Skeletal muscle tissue (tissue), 3 donors: ENCODE measurements at regions not wholly inside any gene's neighbourhood (a gene's known extent, or its start where the extent isn't known, plus 50 kb on each side); places are given as distances from the start of the nearest gene placed in this dataset.
"Not testable (repeated sequence)": the region's sequence is repeated elsewhere in the genome, so short reads cannot be mapped to it uniquely, and the experiment has no call there.

Source experiments
- H3K27ac ChIP-seq: one replicate; pipeline ENCODE4 v1.7.0; 2013; ENCODE audit warnings: mild to moderate bottlenecking, low read depth, low read length, inconsistent platforms
- H3K27me3 ChIP-seq, 3 donors: one replicate each; pipeline ENCODE4 v1.7.0; 2013; ENCODE audit warnings: low read length in 3 of 3; ENCODE audit not compliant: control insufficient read depth in 3 of 3, insufficient read depth in 3 of 3
- H3K36me3 ChIP-seq, 3 donors: one replicate each; pipeline ENCODE4 v1.7.0; 2013; ENCODE audit warnings: low read length in 3 of 3; ENCODE audit not compliant: control insufficient read depth in 3 of 3, insufficient read depth in 3 of 3
- H3K4me1 ChIP-seq, 3 donors: one replicate each; pipeline ENCODE4 v1.7.0; 2013; ENCODE audit warnings: low read length in 3 of 3, mild to moderate bottlenecking in 3 of 3; ENCODE audit not compliant: control insufficient read depth in 3 of 3, insufficient read depth in 3 of 3
- H3K4me3 ChIP-seq, 3 donors: one replicate each; pipeline ENCODE4 v1.7.0; 2013; ENCODE audit warnings: low read length in 3 of 3
- H3K9ac ChIP-seq, 3 donors: one replicate each; pipeline ENCODE4 v1.7.0; 2013; ENCODE audit warnings: low read length in 3 of 3, mild to moderate bottlenecking in 3 of 3, moderate library complexity in 2 of 3, low read depth in 1 of 3
- H3K9me3 ChIP-seq, 3 donors: one replicate each; pipeline ENCODE4 v1.7.0; 2013; ENCODE audit warnings: low read length in 3 of 3; ENCODE audit not compliant: control insufficient read depth in 3 of 3
- donor health status: Osteomylitis.

DNA sequence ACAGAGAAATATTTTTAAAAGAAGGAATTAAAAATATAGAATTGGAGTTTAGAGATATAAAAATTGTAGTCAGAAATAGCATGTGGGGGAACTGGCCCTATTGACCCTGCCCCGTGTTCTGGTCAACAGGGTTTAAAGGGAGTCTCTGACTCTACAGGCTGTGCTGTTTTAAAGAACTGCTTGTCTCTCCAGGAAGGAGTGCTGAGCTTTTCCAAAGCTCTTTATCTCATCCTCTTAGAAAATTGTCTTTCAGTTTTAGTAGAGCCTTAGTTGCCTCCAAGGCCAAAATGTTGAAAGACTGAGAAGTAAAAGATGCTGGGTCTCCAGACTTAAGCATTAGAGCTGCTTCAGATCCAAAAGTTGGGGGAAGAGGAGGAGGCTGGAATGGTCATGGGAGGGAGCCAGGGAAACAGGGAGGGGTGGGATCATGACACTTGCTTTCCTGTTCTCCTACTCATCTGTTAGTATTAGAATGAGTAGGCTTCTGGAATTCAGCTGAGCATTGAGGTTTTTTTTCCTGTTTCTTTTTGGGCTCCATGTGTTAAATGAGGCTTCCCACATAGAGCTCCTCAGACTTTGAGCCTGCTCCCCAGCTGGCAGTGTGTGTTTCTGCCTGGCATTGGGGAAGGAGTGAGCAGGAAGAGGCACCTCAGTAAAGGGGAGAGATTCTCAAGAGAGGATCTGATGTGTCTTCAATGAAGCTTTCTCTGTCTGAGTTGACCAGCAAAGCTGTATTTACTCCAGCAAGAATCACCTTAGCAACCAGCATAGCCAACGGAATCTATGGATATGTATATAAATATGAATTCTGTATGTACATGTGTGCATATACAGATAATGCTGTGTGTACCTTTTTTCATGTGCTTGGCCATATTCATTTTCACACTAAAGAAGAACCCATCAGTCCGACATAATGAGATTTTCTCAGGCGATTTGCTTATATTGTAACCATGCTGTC is 186.8 kb upstream of the FBXO11 start:
- no peak overlapping the region for H3K4me3 ChIP-seq
- H3K9ac ChIP-seq = no peak overlapping the region
- H3K27me3 ChIP-seq = no peaks in the 10 kb centered on the region
- H3K27ac ChIP-seq = no peak overlapping the region
- H3K9me3 ChIP-seq = peaks cover 0 to 4% (median 3%) of the 10 kb centered on the region in 3 donors
- no peaks in the 10 kb centered on the region for H3K4me1 ChIP-seq
- no peaks in the 10 kb centered on the region for H3K36me3 ChIP-seq

DNA sequence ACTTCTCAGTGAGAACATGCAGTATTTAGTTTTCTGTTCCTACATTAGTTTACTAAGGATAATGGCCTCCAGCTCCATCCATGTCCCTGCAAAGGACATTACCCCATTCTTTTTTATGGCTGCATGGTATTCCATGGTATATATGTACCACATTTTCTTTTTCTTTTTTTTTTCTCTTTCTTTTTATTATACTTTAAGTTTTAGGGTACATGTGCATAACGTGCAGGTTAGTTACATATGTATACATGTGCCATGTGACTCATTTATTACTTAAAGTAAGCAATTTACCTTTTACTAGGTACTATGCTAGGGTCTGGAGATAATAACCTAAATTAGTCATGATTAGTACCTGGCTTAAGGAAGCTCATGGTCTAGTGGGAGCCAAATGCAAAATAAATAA is 190.5 kb upstream of the FBXO11 start:
- not testable (repeated sequence) for H3K9me3 ChIP-seq, H3K4me3 ChIP-seq, H3K4me1 ChIP-seq, H3K27ac ChIP-seq, H3K36me3 ChIP-seq, H3K9ac ChIP-seq, H3K27me3 ChIP-seq

DNA sequence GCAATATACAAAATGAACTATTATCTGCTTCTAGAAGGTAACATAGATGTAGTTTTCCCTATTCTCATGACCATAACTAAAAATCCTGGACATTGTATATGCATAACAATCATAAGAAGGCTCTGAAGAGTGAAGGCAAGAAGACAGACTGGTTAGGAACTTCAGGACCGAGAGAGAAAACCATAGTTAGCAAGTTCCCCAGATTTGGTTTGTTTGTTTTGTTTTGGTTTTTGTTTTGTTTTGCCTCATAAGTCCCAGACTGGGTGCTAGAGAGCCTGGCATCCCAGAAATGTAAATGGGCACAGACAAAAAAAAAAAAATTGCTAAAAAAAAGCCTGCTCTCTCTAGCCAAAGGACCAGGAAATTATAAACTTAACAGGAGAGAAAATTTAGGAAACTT is 192.2 kb upstream of the FBXO11 start:
- H3K4me1 ChIP-seq = no peaks in the 10 kb centered on the region
- no peaks in the 10 kb centered on the region for H3K27me3 ChIP-seq
- H3K9ac ChIP-seq = no peak overlapping the region
- no peak overlapping the region for H3K4me3 ChIP-seq
- no peaks in the 10 kb centered on the region for H3K9me3 ChIP-seq
- H3K27ac ChIP-seq = no peak overlapping the region
- no peaks in the 10 kb centered on the region for H3K36me3 ChIP-seq

DNA sequence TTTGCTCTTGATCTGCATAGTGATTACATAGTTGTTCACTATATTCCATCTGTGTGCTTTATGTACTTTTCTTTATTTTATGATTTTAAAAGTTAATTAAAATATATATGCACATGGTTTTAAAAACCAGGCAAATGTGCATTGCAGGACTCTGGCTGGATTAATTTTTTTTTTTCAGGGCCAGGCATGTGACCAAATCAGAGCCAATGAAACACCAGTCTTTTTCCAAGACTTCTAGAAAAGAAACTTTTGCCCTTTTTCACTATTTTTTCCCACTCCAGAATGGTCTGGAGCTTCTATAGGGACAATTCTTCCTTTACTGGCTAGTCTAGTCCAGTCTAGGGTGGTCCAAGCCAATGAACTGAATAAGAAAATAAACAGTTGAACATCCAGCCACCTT is 198.1 kb upstream of the FBXO11 start:
- Histone ChIP-seq H3K27ac (no peak overlapping the region), H3K9ac (no peak overlapping the region), H3K27me3 (no peaks in the 10 kb centered on the region), H3K36me3 (no peaks in the 10 kb centered on the region), H3K4me3 (no peak overlapping the region), H3K9me3 (no peaks in the 10 kb centered on the region), H3K4me1 (peaks cover 10 to 15% (median 14%) of the 10 kb centered on the region in 3 donors)

DNA sequence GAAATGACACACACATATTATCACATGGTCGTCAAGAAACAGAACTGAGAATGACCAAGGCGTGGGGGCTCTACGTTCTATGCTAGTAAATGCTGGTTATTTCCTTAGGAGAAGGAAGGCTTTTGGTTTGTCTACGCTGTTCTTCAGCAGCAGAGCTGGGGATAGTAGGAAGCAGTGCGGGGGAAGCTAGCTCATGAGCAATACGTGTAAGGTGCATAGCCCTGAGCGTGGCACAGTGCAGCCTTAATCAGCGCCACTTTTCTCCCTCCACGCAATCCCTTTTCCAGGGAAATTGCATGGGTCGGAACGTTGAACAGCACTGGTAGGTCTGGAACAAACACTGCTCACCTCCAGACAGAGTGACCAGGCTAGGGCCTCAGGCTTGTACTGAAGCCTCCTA is 199.6 kb upstream of the FBXO11 start:
- Histone ChIP-seq H3K9ac (peak overlapping the region in 2 of 3 donors; percentile 55 to 72), H3K9me3 (no peaks in the 10 kb centered on the region), H3K4me1 (peaks cover 10 to 15% (median 14%) of the 10 kb centered on the region in 3 donors), H3K36me3 (no peaks in the 10 kb centered on the region), H3K4me3 (peak overlapping the region in 2 of 3 donors; percentile 63 to 75), H3K27me3 (no peaks in the 10 kb centered on the region), H3K27ac (no peak overlapping the region)

DNA sequence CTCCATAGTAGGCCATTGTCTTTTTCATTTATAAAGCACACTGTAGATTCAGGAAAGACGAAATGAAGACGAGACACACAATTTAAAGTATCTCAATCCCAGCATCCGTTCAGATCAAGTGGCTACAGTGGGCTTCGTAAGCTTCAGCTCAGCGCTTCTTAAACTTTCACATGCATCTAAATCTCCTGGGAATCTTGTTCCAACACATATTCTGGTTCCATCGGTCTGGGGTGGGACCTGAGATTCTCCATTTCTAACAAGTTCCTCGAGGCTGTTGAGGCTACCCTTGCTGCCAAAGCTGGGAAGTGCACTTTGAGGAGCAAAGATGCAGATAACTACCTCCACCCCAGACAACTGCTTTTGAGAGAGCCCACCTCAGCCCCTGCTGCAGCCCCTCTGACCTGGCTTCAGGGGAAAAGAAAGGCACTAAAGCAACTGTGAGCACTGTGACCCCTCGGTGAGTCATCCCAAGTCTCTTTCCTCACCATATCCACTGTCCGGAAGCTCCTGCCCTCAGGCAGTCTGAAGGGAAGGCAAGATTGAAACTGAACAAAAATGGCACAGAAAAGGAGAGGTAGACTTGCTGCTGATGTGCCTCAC is 201.1 kb upstream of the FBXO11 start:
- Histone ChIP-seq H3K4me1 (peaks cover 10 to 21% (median 19%) of the 10 kb centered on the region in 3 donors), H3K27me3 (no peaks in the 10 kb centered on the region), H3K27ac (peak overlapping the region; percentile 67), H3K9me3 (no peaks in the 10 kb centered on the region), H3K36me3 (no peaks in the 10 kb centered on the region), H3K9ac (no peak overlapping the region), H3K4me3 (peak overlapping the region in 1 of 3 donors; percentile 71)

- Histone ChIP-seq H3K9ac (no peak overlapping the region), H3K27me3 (no peaks in the 10 kb centered on the region), H3K36me3 (no peaks in the 10 kb centered on the region), H3K4me1 (peaks cover 10 to 21% (median 19%) of the 10 kb centered on the region in 3 donors), H3K4me3 (no peak overlapping the region), H3K9me3 (no peaks in the 10 kb centered on the region), H3K27ac (no peak overlapping the region)
These were observed 202.2 kb upstream of the FBXO11 start for GRCh38 chr2:48108455-48108854.

GRCh38 chr2:48109491-48110204 is 203.3 kb upstream of the FBXO11 start:
- H3K27me3 ChIP-seq = no peaks in the 10 kb centered on the region
- H3K27ac ChIP-seq = no peak overlapping the region
- H3K36me3 ChIP-seq = no peaks in the 10 kb centered on the region
- H3K4me1 ChIP-seq = peaks cover 10 to 21% (median 19%) of the 10 kb centered on the region in 3 donors
- no peak overlapping the region for H3K9ac ChIP-seq
- H3K4me3 ChIP-seq = no peak overlapping the region
- H3K9me3 ChIP-seq = no peaks in the 10 kb centered on the region

DNA sequence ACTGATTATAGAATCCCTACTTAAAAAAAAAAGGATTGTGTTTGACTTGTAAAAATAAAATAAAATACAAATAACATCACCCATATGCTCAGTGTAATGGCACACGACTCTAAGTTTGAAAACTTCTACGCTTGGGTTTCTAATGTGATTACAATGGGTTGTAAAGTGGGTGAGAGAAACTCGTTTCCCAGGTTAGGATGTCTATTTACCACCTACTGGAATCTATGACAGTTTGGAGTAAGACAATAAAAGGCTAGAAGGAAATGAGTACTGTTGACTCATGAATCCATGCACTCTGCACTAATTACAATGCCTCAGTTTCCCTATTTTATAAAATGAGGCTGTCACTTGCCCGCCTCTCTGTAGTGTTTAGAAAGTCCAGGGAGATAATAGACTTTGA is 204.0 kb upstream of the FOXN2 start:
- Histone ChIP-seq H3K4me1 (peaks cover 10 to 21% (median 19%) of the 10 kb centered on the region in 3 donors), H3K36me3 (no peaks in the 10 kb centered on the region), H3K27ac (no peak overlapping the region), H3K27me3 (no peaks in the 10 kb centered on the region), H3K9ac (no peak overlapping the region), H3K4me3 (no peak overlapping the region), H3K9me3 (no peaks in the 10 kb centered on the region)
